Natural killer cell (primary cell): ENCODE measurements at regions not wholly inside any gene's neighbourhood (a gene's known extent, or its start where the extent isn't known, plus 50 kb on each side); places are given as distances from the start of the nearest gene placed in this dataset.

Experiments used
- ATAC-seq, 3 donors: fragments of 150-1000 bp in 2 of 3; fragments of 200-7000 bp in 1 of 3; cut with Tn5 transposase; 1 replicate in 1 of 3; 2 replicates in 2 of 3; pipeline ENCODE4 v1.10.0; 2021; ENCODE audit warnings: mild to moderate bottlenecking in 2 of 3, moderate library complexity in 2 of 3
- DNase-seq, 2 donors: peaks; one replicate each; pipeline versions ENCODE4 v3.0.0 to v3.0.0-alpha.2; 2013 to 2021; ENCODE audit warnings: mixed read lengths in 1 of 2
- H3K27ac ChIP-seq: one replicate; pipeline ENCODE4 v1.5.1; 2013; ENCODE audit warnings: mild to moderate bottlenecking, low read length
- H3K27me3 ChIP-seq: one replicate; pipeline ENCODE4 v1.6.1; 2013; ENCODE audit warnings: low read length; ENCODE audit not compliant: control insufficient read depth, insufficient read depth
- H3K36me3 ChIP-seq: one replicate; pipeline ENCODE4 v1.6.1; 2013; ENCODE audit warnings: low read length; ENCODE audit not compliant: control insufficient read depth, insufficient read depth
- H3K4me1 ChIP-seq: one replicate; pipeline ENCODE4 v1.6.1; 2013; ENCODE audit warnings: low read length; ENCODE audit not compliant: control insufficient read depth, insufficient read depth
- H3K4me3 ChIP-seq: one replicate; pipeline ENCODE4 v1.5.1; 2013; ENCODE audit warnings: low read length
- H3K9me3 ChIP-seq: one replicate; pipeline ENCODE4 v1.6.1; 2013; ENCODE audit warnings: low read length; ENCODE audit not compliant: control insufficient read depth, insufficient read depth
- H3K27ac Mint-ChIP-seq, 2 donors: one replicate each; pipeline ENCODE4 v1.8.0; 2022; ENCODE audit warnings: mild to moderate bottlenecking in 2 of 2, mixed read lengths in 2 of 2, moderate library complexity in 1 of 2
- H3K27me3 Mint-ChIP-seq, 2 donors: one replicate each; pipeline ENCODE4 v1.8.0; 2022; ENCODE audit warnings: low read depth in 2 of 2, mixed read lengths in 2 of 2
- H3K36me3 Mint-ChIP-seq: one replicate; pipeline ENCODE4 v1.8.0; 2022; ENCODE audit warnings: mixed read lengths
- H3K4me1 Mint-ChIP-seq, 2 donors: one replicate each; pipeline ENCODE4 v1.8.0; 2022; ENCODE audit warnings: mixed read lengths in 2 of 2
- H3K4me3 Mint-ChIP-seq: one replicate; pipeline ENCODE4 v1.8.0; 2022; ENCODE audit warnings: mild to moderate bottlenecking, moderate library complexity, mixed read lengths
- H3K9me3 Mint-ChIP-seq, 2 donors: one replicate each; pipeline ENCODE4 v1.8.0; 2022; ENCODE audit warnings: mixed read lengths in 2 of 2
- WGBS: methylation state at CpG from one replicate; pipeline ENCODE4 v1.1.7; 2013; ENCODE audit warnings: missing lambda C conversion rate; ENCODE audit not compliant: insufficient coverage; 5-methylcytosine and 5-hydroxymethylcytosine counted together
- intact Hi-C: fragments of 100-400 bp; cut with micrococcal nuclease; formaldehyde crosslinking; loops from one replicate; pipeline ENCODE4 v1.14.2; 2022
- TF ChIP-seq, protein P1 (sequence below): fragments of 200-600 bp; IDR thresholded peaks from one replicate; pipeline ENCODE4 v1.8.0; 2022; ENCODE audit warnings: antibody characterized with exemption

DNA sequence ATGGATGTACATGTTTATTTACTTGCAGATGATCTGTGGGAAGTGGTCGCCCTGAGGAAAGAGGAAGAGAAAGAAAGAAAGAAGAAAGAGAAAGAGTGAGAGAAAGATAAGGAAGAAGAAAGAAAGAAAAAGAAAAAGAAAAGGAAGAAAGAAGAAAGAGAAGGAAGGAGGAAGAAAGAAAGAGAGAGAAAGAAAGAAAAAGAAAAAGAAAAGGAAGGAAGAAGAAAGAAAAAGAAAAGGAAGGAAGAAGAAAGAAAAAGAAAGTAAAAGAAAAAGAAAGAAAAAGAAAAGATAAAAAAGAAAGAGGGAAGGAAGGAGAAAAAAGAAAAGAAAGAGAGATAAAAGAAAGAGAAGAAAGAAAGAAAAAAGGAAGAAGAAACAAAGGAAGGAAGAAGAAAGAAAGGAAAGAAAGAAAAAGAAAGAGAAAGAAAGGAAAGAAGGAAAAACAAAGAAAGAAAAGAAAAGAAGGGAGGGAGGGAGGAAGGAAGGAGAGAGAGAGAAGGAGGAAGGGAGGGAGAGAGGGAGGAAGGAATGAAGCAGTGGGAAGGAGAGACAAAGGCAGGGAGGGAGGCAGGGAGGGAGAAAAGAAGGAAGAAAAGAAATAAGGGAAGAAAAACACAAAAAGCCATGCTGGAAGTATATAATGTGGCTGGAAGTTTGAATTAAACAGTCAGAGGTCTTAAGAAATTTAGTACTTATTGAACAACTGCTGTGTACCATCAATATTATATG is 976.6 kb downstream of the FAM181B start:
- ATAC-seq (no peak), DNase-seq (no peak)
- H3K27ac Mint-ChIP-seq: no peak overlapping the region
- no peaks in the 10 kb centered on the region for H3K36me3 Mint-ChIP-seq
- no peak overlapping the region for H3K27ac ChIP-seq
- TF ChIP-seq, protein P1, sequence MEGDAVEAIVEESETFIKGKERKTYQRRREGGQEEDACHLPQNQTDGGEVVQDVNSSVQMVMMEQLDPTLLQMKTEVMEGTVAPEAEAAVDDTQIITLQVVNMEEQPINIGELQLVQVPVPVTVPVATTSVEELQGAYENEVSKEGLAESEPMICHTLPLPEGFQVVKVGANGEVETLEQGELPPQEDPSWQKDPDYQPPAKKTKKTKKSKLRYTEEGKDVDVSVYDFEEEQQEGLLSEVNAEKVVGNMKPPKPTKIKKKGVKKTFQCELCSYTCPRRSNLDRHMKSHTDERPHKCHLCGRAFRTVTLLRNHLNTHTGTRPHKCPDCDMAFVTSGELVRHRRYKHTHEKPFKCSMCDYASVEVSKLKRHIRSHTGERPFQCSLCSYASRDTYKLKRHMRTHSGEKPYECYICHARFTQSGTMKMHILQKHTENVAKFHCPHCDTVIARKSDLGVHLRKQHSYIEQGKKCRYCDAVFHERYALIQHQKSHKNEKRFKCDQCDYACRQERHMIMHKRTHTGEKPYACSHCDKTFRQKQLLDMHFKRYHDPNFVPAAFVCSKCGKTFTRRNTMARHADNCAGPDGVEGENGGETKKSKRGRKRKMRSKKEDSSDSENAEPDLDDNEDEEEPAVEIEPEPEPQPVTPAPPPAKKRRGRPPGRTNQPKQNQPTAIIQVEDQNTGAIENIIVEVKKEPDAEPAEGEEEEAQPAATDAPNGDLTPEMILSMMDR: no peak
- no peaks in the 10 kb centered on the region for H3K9me3 ChIP-seq
- H3K4me1 ChIP-seq: no peaks in the 10 kb centered on the region
- no peak overlapping the region for H3K4me3 Mint-ChIP-seq
- intact Hi-C loops: no loop called here
- peaks cover 2 to 4% of the 10 kb centered on the region in 2 donors for H3K9me3 Mint-ChIP-seq
- H3K36me3 ChIP-seq: no peaks in the 10 kb centered on the region
- H3K27me3 ChIP-seq: no peaks in the 10 kb centered on the region
- H3K4me3 ChIP-seq: no peak overlapping the region
- WGBS: 73% methylated on average over 1 of the region's 1 CpG
- H3K27me3 Mint-ChIP-seq: no peaks in the 10 kb centered on the region
- H3K4me1 Mint-ChIP-seq: no peaks in the 10 kb centered on the region

DNA sequence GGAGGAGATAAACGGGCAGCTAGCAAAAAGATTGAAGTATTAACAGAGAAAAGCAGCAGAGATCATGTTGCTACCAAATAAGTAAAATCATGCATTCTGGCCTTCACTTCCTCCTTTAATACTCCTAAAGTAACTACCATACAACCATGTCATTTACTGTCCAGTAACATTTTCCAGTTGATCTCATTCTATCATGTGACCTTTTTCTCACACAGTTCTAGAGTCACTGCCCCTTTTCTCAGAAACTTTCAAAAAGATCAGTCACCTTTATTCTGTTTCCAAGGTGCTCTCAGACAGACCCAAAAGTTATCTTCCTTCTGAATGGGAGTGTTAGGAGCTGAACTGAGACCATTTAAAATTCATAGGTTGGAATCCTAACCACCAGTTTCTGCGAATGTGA is 984.4 kb downstream of the FAM181B start:
- ATAC-seq: no peak

DNA sequence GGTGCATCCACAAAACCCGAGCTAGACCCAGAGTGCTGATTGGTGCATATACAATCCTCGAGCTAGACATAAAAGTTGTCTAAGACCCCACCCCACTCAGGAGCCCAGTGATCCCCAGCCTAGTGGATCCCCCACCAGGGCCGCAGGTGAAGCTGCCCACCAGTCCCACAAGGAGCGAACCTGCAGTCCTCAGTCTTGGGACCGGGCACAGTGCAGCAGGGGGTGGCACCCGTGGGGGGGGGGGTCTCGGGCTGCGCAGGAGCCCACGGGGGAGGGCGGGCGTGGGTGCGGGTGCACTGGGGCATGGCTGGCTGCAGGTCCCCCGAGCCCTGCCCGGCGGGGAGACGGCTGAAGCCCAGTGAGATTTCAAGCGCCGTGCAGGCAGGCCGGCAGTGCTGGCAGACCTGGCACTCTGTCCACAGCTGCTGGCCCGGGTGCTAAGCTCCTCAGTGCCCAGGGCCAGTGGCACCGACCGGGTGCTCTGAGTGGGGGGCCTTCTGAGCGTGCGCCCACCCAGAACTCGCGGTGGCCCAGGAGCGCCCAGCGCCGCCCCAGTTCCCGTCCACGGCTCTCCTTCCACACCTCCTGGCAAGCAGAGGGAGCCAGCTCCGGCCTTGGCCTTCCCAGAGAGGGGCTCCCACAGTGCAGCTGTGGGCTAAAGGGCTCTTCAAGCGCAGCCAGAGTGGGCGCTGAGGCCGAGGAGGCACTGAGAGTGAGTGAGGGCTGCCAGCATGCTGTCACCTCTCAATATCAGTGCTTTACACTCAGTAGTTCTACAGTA is 989.1 kb downstream of the FAM181B start:
- Histone ChIP-seq H3K4me1 (no peaks in the 10 kb centered on the region), H3K27me3 (no peaks in the 10 kb centered on the region), H3K4me3 (no peak overlapping the region), H3K9me3 (no peaks in the 10 kb centered on the region), H3K27ac (no peak overlapping the region), H3K36me3 (no peaks in the 10 kb centered on the region)
- WGBS: 89% methylated on average over 35 of the region's 35 CpGs
- ATAC-seq: no peak
- DNase-seq: no peak
- H3K27ac Mint-ChIP-seq: no peak overlapping the region
- no peak overlapping the region for H3K4me3 Mint-ChIP-seq
- TF ChIP-seq, protein P1: no peak
- no peaks in the 10 kb centered on the region for H3K36me3 Mint-ChIP-seq
- H3K9me3 Mint-ChIP-seq: peaks cover 2 to 4% of the 10 kb centered on the region in 2 donors
- intact Hi-C loops: no loop called here
- H3K27me3 Mint-ChIP-seq: peaks cover 0 to 4% of the 10 kb centered on the region in 2 donors
- H3K4me1 Mint-ChIP-seq: no peaks in the 10 kb centered on the region

More for the DNA sequence above, 984.4 kb downstream of the FAM181B start:
- no peak overlapping the region for H3K27ac Mint-ChIP-seq
- no peaks in the 10 kb centered on the region for H3K36me3 Mint-ChIP-seq
- H3K36me3 ChIP-seq: no peaks in the 10 kb centered on the region
- no peaks in the 10 kb centered on the region for H3K27me3 ChIP-seq
- H3K4me1 Mint-ChIP-seq: no peaks in the 10 kb centered on the region
- H3K4me1 ChIP-seq: no peaks in the 10 kb centered on the region
- intact Hi-C loops: no loop called here
- TF ChIP-seq, protein P1: no peak
- H3K4me3 Mint-ChIP-seq: no peak overlapping the region
- H3K4me3 ChIP-seq: no peak overlapping the region
- DNase-seq: no peak
- H3K9me3 Mint-ChIP-seq: no peaks in the 10 kb centered on the region
- no peaks in the 10 kb centered on the region for H3K9me3 ChIP-seq
- no peak overlapping the region for H3K27ac ChIP-seq
- 50% methylated on average over 1 of the region's 2 CpGs for WGBS
- peaks cover 0 to 4% of the 10 kb centered on the region in 2 donors for H3K27me3 Mint-ChIP-seq
